Lower lobe of right lung (tissue), 2 donors: ENCODE measurements at regions not wholly inside any gene's neighbourhood (a gene's known extent, or its start where the extent isn't known, plus 50 kb on each side); places are given as distances from the start of the nearest gene placed in this dataset.

Experiments used
- ATAC-seq, 2 donors: fragments of 200-7000 bp; cut with Tn5 transposase; one replicate each; pipeline ENCODE4 v1.9.1; 2020 to 2022; ENCODE audit warnings: mild to moderate bottlenecking in 2 of 2, moderate library complexity in 2 of 2
- DNase-seq: peaks from one replicate; pipeline ENCODE4 v3.0.0-alpha.2; 2020
- H3K27ac ChIP-seq: fragments of 200-600 bp; one replicate; pipeline ENCODE4 v1.8.0; 2022
- H3K27me3 ChIP-seq: fragments of 200-600 bp; one replicate; pipeline ENCODE4 v1.8.0; 2022; ENCODE audit warnings: low read depth
- H3K36me3 ChIP-seq: fragments of 200-600 bp; one replicate; pipeline ENCODE4 v1.8.0; 2022; ENCODE audit warnings: mild to moderate bottlenecking
- H3K4me1 ChIP-seq: fragments of 200-600 bp; one replicate; pipeline ENCODE4 v1.8.0; 2022
- H3K4me3 ChIP-seq: fragments of 200-600 bp; one replicate; pipeline ENCODE4 v1.8.0; 2022; ENCODE audit warnings: mild to moderate bottlenecking
- H3K9me3 ChIP-seq: fragments of 200-600 bp; one replicate; pipeline ENCODE4 v1.8.0; 2022
- intact Hi-C: fragments of 100-400 bp; cut with DNase I; formaldehyde crosslinking; loops from one replicate; pipeline ENCODE4 v1.11.0; 2022
- TF ChIP-seq, protein P1 (sequence below): fragments of 200-600 bp; IDR thresholded peaks from one replicate; pipeline ENCODE4 v1.8.0; 2022; ENCODE audit warnings: antibody characterized with exemption, mild to moderate bottlenecking
- donor health status: DM: no; HTN: yes; CAD: no; lungs with severe emphysema.

DNA sequence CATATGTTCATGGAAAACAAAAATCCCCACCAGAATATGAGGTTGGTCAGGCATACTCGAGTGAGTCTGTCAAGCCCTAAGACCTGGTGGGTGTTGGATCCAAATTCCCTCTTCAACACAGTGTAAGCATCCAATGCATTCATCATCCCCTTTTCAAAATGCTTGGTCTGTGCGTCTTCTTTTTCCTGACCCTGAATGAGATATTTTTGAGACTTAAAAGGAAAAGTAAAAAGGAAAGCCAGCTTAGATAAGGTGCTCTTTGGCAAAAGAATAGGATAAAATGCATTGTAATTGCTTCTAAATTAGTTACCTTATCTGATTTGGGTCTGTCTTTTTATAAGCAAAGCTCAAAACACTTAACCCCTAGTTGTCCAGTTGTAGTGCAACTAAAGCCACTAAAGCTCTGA is 331.5 kb downstream of the PTEN start:
- Histone ChIP-seq H3K4me3 (no peak overlapping the region), H3K36me3 (no peaks in the 10 kb centered on the region), H3K9me3 (no peaks in the 10 kb centered on the region), H3K27me3 (no peaks in the 10 kb centered on the region), H3K27ac (no peak overlapping the region), H3K4me1 (no peaks in the 10 kb centered on the region)
- TF ChIP-seq, protein P1, sequence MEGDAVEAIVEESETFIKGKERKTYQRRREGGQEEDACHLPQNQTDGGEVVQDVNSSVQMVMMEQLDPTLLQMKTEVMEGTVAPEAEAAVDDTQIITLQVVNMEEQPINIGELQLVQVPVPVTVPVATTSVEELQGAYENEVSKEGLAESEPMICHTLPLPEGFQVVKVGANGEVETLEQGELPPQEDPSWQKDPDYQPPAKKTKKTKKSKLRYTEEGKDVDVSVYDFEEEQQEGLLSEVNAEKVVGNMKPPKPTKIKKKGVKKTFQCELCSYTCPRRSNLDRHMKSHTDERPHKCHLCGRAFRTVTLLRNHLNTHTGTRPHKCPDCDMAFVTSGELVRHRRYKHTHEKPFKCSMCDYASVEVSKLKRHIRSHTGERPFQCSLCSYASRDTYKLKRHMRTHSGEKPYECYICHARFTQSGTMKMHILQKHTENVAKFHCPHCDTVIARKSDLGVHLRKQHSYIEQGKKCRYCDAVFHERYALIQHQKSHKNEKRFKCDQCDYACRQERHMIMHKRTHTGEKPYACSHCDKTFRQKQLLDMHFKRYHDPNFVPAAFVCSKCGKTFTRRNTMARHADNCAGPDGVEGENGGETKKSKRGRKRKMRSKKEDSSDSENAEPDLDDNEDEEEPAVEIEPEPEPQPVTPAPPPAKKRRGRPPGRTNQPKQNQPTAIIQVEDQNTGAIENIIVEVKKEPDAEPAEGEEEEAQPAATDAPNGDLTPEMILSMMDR, result no peak
- no peak for ATAC-seq
- intact Hi-C loops, result no loop called here
- no peak for DNase-seq

DNA sequence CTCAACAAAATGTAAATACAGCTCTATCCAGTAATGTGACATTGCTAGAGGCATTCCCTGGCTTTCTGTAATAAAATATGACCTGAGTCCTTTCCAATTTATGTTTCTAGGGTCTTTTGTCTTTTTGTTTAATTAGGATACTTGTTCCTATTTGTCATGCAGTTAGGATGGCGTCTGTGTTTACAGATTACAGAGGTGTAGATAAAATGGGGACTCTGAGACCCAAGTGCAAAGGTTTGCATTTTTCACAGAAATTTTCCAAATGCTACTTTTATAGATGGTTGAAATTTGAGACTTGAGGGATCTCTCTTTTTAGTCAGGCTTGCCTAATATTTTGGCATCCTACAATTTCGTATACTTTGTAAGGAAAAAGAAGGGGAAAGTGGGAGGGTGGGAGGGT is 332.4 kb downstream of the PTEN start:
- Histone ChIP-seq H3K36me3 (no peaks in the 10 kb centered on the region), H3K27me3 (no peaks in the 10 kb centered on the region), H3K9me3 (no peaks in the 10 kb centered on the region), H3K4me3 (no peak overlapping the region), H3K27ac (no peak overlapping the region), H3K4me1 (no peaks in the 10 kb centered on the region)
- intact Hi-C loops, result no loop called here
- DNase-seq, result no peak
- TF ChIP-seq, protein P1, result no peak
- ATAC-seq, result no peak

DNA sequence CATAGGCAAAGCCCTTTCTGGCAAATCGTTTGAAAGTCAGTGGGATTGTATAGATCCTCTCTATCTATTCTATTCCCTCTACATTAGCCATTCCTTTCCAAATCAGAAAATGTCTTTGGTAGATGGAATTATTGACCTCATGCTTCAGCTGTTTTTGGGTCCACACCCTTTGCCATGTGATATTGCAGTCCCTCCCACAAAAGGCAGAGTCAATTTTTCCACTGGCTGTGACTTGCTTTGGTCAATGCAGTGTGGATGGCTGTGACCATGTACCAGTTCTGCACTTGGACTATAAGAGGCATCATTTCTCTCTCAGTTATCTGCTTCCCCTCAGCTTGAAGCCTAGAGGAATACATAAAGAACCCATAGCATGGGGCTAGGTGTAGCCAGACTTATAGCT is 332.9 kb downstream of the PTEN start:
- TF ChIP-seq, protein P1, result no peak
- intact Hi-C loops, result no loop called here
- ATAC-seq (no peak), DNase-seq (no peak)
- no peak overlapping the region for H3K27ac ChIP-seq
- H3K9me3 ChIP-seq, result no peaks in the 10 kb centered on the region
- H3K27me3 ChIP-seq, result no peaks in the 10 kb centered on the region
- H3K36me3 ChIP-seq, result no peaks in the 10 kb centered on the region
- no peak overlapping the region for H3K4me3 ChIP-seq
- H3K4me1 ChIP-seq, result no peaks in the 10 kb centered on the region

DNA sequence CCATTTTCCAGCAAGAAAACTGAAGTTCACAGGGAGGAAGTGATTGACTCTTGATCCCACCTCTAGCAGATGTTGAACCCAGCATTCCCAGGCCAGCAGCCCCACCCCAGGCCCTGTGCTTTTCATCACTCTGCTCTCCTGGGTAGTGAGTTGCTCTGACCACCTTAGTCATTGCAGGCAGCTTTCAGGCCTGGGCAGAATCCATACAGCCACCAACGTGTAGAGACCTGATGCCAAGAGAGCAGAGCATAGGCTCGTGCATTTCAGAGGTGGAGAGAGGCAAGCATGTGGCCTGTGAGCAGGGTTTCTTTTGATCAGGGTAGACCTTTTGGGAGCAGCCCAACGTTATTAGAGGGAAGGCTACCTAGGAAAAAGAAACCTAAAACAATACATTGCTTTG is 334.6 kb downstream of the PTEN start:
- no peaks in the 10 kb centered on the region for H3K4me1 ChIP-seq
- no peaks in the 10 kb centered on the region for H3K9me3 ChIP-seq
- intact Hi-C loops, result no loop called here
- TF ChIP-seq, protein P1, result no peak
- H3K4me3 ChIP-seq, result no peak overlapping the region
- ATAC-seq (peak in 1 of 2 donors; percentile 26), DNase-seq (no peak)
- no peak overlapping the region for H3K27ac ChIP-seq
- no peaks in the 10 kb centered on the region for H3K36me3 ChIP-seq
- H3K27me3 ChIP-seq, result no peaks in the 10 kb centered on the region

DNA sequence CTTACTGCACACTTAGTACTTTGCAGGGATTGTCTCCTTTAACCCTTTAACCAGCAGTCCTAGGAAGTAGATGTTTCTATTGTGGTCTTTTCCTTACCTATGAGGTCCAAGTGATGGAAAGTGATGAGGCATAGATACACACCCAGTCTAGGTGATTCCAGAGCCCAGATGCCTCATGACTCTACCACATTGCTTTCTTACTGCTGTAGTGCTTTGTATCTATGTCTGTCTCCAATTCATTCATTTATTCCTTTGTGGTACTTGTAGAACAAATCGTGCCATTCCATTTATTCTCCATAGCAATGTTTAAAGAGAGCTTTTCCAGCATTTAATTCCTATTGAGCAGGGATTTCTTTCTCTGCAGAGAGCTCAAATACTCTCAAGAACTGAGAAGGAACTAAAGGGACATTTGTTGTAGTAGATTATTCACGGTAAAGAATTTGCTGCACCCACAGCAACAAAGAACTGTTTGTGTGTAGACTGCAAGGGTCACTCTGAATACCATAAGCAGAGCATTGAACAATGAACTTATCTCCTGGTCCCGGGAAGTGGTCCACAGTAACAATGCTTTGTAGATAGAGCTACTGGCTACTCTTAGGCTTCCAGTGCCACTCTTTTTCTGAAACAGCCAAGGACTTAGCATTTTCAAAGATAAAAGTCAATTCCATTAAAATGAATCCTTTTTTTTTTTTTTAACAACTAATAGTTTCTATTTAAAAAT is 337.0 kb downstream of the PTEN start:
- no peak for ATAC-seq
- intact Hi-C loops, result no loop called here
- no peak overlapping the region for H3K4me3 ChIP-seq
- no peak overlapping the region for H3K27ac ChIP-seq
- H3K27me3 ChIP-seq, result no peaks in the 10 kb centered on the region
- no peaks in the 10 kb centered on the region for H3K36me3 ChIP-seq
- DNase-seq, result no peak
- no peaks in the 10 kb centered on the region for H3K9me3 ChIP-seq
- peaks cover under 1% of the 10 kb centered on the region for H3K4me1 ChIP-seq
- TF ChIP-seq, protein P1, result no peak
